ENCODE measurements at regions not wholly inside any gene's neighbourhood (a gene's known extent, or its start where the extent isn't known, plus 50 kb on each side); places are given as distances from the start of the nearest gene placed in this dataset.

DNA sequence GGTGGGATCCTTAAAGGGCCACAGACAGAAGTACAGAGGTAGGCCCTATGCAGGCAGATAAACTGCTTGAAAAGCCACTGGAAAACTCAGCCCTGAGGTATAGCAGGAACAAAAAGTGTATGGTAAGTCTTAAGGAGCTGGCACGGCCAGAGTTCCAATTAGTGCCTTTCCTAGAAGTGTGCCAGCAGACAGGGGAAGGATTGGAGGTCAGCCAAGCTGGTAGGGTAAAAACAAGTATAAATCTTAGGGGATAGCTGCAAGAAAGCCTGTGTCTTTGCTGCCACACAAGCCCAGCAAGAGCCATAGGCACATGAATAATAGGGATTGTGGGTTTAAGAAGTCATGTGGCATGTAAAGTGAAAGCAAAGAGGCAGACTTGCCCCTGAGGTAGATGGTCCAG, 582.5 kb downstream of the PLOD2 start:
- TF ChIP-seq ZNF274 (IDR thresholded peaks at IDR 0.05; ENCODE audit: low read depth, low read length) (no peak), YY1 (IDR thresholded peaks at IDR 0.05; ENCODE audit: insufficient read depth, insufficient read length) (no peak), SUZ12 (IDR thresholded peaks at IDR 0.05; ENCODE audit: extremely low read depth, insufficient read depth, insufficient read length) (no peak)

Data from NT2/D1 (cell line).